Astrocyte of the spinal cord (primary cell): ENCODE measurements at regions not wholly inside any gene's neighbourhood (a gene's known extent, or its start where the extent isn't known, plus 50 kb on each side); places are given as distances from the start of the nearest gene placed in this dataset.
A peak's percentile ranks its signal among the peaks of the same experiment; 100 is the strongest.
"Not testable (repeated sequence)": the region's sequence is repeated elsewhere in the genome, so short reads cannot be mapped to it uniquely, and the experiment has no call there.

ENCODE experiments used
- DNase-seq: peaks from one replicate; pipeline ENCODE4 v3.0.0; 2011; ENCODE audit warnings: low read depth, low spot score
- H3K4me3 ChIP-seq: 2 replicates; pipeline ENCODE4 v1.5.1; 2011; ENCODE audit warnings: low read depth, mild to moderate bottlenecking, low read length, moderate library complexity
- in situ Hi-C: cut with HindIII; loops from 2 replicates; pipeline ENCODE4 v1.10.0; 2017; ENCODE audit warnings: low sequenced_read_pairs
- TF ChIP-seq, protein P1 (sequence below): IDR thresholded peaks from 2 replicates; pipeline ENCODE4 v1.5.1; 2012; ENCODE audit warnings: low read depth, mild to moderate bottlenecking, low read length, inconsistent platforms

GRCh38 chr7:19522486-19522885, 186.4 kb downstream of the POLR1F start:
- TF ChIP-seq, protein P1, sequence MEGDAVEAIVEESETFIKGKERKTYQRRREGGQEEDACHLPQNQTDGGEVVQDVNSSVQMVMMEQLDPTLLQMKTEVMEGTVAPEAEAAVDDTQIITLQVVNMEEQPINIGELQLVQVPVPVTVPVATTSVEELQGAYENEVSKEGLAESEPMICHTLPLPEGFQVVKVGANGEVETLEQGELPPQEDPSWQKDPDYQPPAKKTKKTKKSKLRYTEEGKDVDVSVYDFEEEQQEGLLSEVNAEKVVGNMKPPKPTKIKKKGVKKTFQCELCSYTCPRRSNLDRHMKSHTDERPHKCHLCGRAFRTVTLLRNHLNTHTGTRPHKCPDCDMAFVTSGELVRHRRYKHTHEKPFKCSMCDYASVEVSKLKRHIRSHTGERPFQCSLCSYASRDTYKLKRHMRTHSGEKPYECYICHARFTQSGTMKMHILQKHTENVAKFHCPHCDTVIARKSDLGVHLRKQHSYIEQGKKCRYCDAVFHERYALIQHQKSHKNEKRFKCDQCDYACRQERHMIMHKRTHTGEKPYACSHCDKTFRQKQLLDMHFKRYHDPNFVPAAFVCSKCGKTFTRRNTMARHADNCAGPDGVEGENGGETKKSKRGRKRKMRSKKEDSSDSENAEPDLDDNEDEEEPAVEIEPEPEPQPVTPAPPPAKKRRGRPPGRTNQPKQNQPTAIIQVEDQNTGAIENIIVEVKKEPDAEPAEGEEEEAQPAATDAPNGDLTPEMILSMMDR: no peak
- in situ Hi-C loops: no loop called here
- H3K4me3 ChIP-seq: no peak overlapping the region
- peak; percentile 91 for DNase-seq

GRCh38 chr7:19520392-19520791, 188.4 kb downstream of the POLR1F start:
- TF ChIP-seq, protein P1: no peak
- in situ Hi-C loops: no loop called here
- H3K4me3 ChIP-seq: no peak overlapping the region
- DNase-seq: no peak

- TF ChIP-seq, protein P1: no peak
- in situ Hi-C loops: no loop called here
- DNase-seq: peak; percentile 74
Measured at GRCh38 chr7:19519443-19520021, 189.3 kb downstream of the POLR1F start.

DNA sequence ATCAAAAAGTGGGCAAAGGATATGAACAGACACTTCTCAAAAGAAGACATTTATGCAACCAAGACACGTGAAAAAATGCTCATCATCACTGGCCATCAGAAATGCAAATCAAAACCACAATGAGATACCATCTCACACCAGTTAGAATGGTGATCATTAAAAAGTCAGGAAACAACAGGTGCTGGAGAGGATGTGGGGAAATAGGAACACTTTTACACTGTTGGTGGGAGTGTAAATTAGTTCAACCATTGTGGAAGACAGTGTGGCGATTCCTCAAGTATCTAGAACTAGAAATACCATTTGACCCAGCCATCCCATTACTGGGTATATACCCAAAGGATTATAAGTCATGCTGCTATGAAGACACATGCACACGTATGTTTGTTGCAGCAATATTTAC, 191.3 kb downstream of the POLR1F start:
- in situ Hi-C loops, DNase-seq, H3K4me3 ChIP-seq: not testable (repeated sequence)

More at GRCh38 chr7:19519443-19520021, 189.3 kb downstream of the POLR1F start:
- no peak overlapping the region for H3K4me3 ChIP-seq

DNA sequence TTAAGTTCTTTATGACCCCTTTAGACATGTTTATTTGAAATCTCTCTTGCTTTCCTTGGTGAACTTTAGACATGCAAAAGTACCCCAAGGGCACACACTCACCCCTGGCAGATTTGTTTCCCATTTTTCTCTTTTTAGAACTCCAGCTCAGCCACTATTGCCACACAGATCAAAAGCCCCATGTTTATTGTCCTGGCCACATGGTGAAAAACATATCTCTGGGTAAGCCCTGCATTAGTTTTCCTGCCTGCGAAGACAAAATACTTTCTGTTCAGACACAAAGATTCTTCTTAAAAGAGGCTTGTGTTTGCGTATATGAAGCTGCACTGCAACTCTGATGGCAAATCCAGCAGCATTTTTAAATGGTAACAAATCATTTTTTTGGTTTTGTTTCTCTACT, 200.0 kb downstream of the POLR1F start:
- H3K4me3 ChIP-seq: no peak overlapping the region
- in situ Hi-C loops: no loop called here
- TF ChIP-seq, protein P1: no peak
- no peak for DNase-seq

- peak; percentile 82 for DNase-seq
- no peak overlapping the region for H3K4me3 ChIP-seq
- in situ Hi-C loops: no loop called here
- TF ChIP-seq, protein P1: no peak
Measured at GRCh38 chr7:19508124-19508523, 200.7 kb downstream of the POLR1F start.

DNA sequence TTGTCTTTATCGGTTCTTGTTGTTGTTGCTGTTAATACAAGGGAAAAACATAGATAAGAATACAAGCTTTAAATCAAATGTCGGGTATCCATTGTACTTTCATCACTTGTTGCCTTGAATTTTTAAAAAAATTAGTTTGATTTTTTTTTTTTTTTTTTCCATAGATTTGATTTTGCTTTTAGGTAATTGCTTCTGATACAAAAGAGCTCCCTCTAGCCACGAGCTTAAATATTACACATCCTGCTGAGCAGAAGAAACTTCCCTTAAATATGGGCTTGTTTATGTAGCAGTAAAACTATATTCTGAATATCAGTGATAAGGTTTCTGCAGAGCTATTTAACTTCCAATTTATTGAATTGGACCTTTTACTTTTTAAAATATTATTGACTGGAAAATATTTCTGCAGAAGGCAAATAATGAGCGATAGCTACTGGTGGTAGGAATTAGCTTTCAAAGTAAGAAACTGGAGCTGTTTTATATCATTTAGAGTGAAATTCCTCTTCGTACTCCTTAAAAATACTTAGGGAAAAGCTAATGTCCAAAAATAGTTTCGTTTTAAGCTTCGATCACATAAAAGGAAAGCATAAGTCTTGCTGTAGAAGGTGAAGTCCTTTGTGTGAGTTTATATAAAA, 216.9 kb downstream of the POLR1F start:
- peak; percentile 47 for DNase-seq
- in situ Hi-C loops: no loop called here
- no peak overlapping the region for H3K4me3 ChIP-seq
- TF ChIP-seq, protein P1: peak; percentile 62
